ENCODE measurements at regions not wholly inside any gene's neighbourhood (a gene's known extent, or its start where the extent isn't known, plus 50 kb on each side); places are given as distances from the start of the nearest gene placed in this dataset.

- no peak for TF ChIP-seq USF2 (IDR thresholded peaks at IDR 0.05; ENCODE audit: low read depth, low read length)
- TF ChIP-seq CHD1 (IDR thresholded peaks at IDR 0.05; ENCODE audit: low read depth, low read length) = no peak
These were observed 169.5 kb downstream of the HRH4 start for GRCh38 chr18:24629921-24630320.
